B cell (primary cell): ENCODE measurements at regions not wholly inside any gene's neighbourhood (a gene's known extent, or its start where the extent isn't known, plus 50 kb on each side); places are given as distances from the start of the nearest gene placed in this dataset.

Source experiments
- ATAC-seq: fragments of 200-7000 bp; cut with Tn5 transposase; one replicate; pipeline ENCODE4 v1.10.0; 2021; ENCODE audit warnings: low read depth, mild to moderate bottlenecking, moderate number of reproducible peaks, moderate library complexity
- CTCF ChIA-PET: fragments of 350-600 bp; sonication (Branson Sonifier 250); formaldehyde crosslinking; loops from one replicate; lab custom pipeline; 2021; ENCODE audit warnings: antibody characterized with exemption, inconsistent platforms; lab: Charles Lee
- POLR2A ChIA-PET: fragments of 350-600 bp; sonication (Branson Sonifier 250); formaldehyde crosslinking; loops from one replicate; lab custom pipeline; 2021; ENCODE audit warnings: antibody characterized with exemption; lab: Charles Lee
- DNase-seq: peaks from one replicate; pipeline ENCODE4 v3.0.0; 2013
- H2AFZ ChIP-seq: 2 replicates; pipeline ENCODE4 v1.6.1; 2012; ENCODE audit warnings: mild to moderate bottlenecking, low read depth, low read length; ENCODE audit not compliant: insufficient read depth, poor library complexity, severe bottlenecking
- H3K27ac ChIP-seq, 2 donors: 1 replicate in 1 of 2; 2 replicates in 1 of 2; pipeline ENCODE4 v1.5.1; 2012 to 2013; ENCODE audit warnings: low read length in 2 of 2, mild to moderate bottlenecking in 2 of 2, moderate library complexity in 1 of 2
- H3K27me3 ChIP-seq, 4 experiments: fragments of 200-600 bp in 1 of 4; sonication (generic) in 1 of 4; replicated peaks in 1 of 4; 1 replicate in 2 of 4; 2 replicates in 2 of 4; pipeline versions ENCODE4 v1.6.1 to v1.7.0; 2013 to 2016; ENCODE audit warnings: low read length in 3 of 4, mild to moderate bottlenecking in 2 of 4, mixed read lengths in 1 of 4, moderate library complexity in 1 of 4; ENCODE audit not compliant: insufficient read depth in 4 of 4, control insufficient read depth in 3 of 4; ENCODE audit errors: control extremely low read depth in 1 of 4
- H3K36me3 ChIP-seq, 2 experiments: replicated peaks in 1 of 2; 1 replicate in 1 of 2; 2 replicates in 1 of 2; pipeline versions ENCODE4 v1.6.1 to v1.7.1; 2013; ENCODE audit warnings: low read length in 1 of 2; ENCODE audit not compliant: insufficient read depth in 2 of 2, control insufficient read depth in 1 of 2; ENCODE audit errors: control extremely low read depth in 1 of 2, extremely low read depth in 1 of 2
- H3K4me1 ChIP-seq, 2 donors: fragments of 200-600 bp in 1 of 2; sonication (generic) in 1 of 2; 1 replicate in 1 of 2; 2 replicates in 1 of 2; pipeline versions ENCODE4 v1.5.1 to v1.6.1; 2013 to 2017; ENCODE audit warnings: low read length in 2 of 2; ENCODE audit not compliant: control insufficient read depth in 2 of 2, insufficient read depth in 2 of 2
- H3K4me2 ChIP-seq: replicated peaks from 2 replicates; pipeline ENCODE3; 2012; ENCODE audit warnings: mild to moderate bottlenecking, low read depth, low read length; ENCODE audit not compliant: poor library complexity, severe bottlenecking
- H3K4me3 ChIP-seq, 5 experiments: fragments of 200-600 bp in 1 of 5; sonication (generic) in 1 of 5; 1 replicate in 3 of 5; 2 replicates in 2 of 5; pipeline versions ENCODE4 v1.5.1 to v1.7.0; 2011 to 2016; ENCODE audit warnings: low read length in 4 of 5, mild to moderate bottlenecking in 4 of 5, low read depth in 2 of 5, control low read depth in 1 of 5, moderate library complexity in 1 of 5; ENCODE audit not compliant: insufficient read depth in 1 of 5; ENCODE audit errors: control extremely low read depth in 1 of 5, extremely low read depth in 1 of 5
- H3K79me2 ChIP-seq: fragments of 200-600 bp; sonication (generic); one replicate; pipeline ENCODE4 v1.6.0; 2016; ENCODE audit warnings: low read length; ENCODE audit not compliant: control insufficient read depth, insufficient read depth
- H3K9ac ChIP-seq: fragments of 200-600 bp; sonication (generic); 2 replicates; pipeline ENCODE4 v1.6.1; 2017; ENCODE audit warnings: mild to moderate bottlenecking, low read length, moderate library complexity
- H3K9me3 ChIP-seq, 3 donors: one replicate each; pipeline versions ENCODE4 v1.6.1 to v1.7.1; 2013; ENCODE audit warnings: low read length in 2 of 3; ENCODE audit not compliant: control insufficient read depth in 2 of 3, insufficient read depth in 1 of 3; ENCODE audit errors: control extremely low read depth in 1 of 3
- H4K20me1 ChIP-seq: 2 replicates; pipeline ENCODE4 v1.6.0; 2012; ENCODE audit warnings: mild to moderate bottlenecking, low read length; ENCODE audit not compliant: insufficient read depth, control insufficient read depth, poor library complexity, severe bottlenecking
- H3K27ac Mint-ChIP-seq: one replicate; pipeline ENCODE4 v1.8.0; 2021; ENCODE audit warnings: mixed read lengths
- H3K27me3 Mint-ChIP-seq: one replicate; pipeline ENCODE4 v1.8.0; 2021; ENCODE audit warnings: mixed read lengths
- H3K4me1 Mint-ChIP-seq: one replicate; pipeline ENCODE4 v1.8.0; 2021; ENCODE audit warnings: mixed read lengths
- H3K4me3 Mint-ChIP-seq: one replicate; pipeline ENCODE4 v1.8.0; 2021; ENCODE audit warnings: mixed read lengths
- H3K9me3 Mint-ChIP-seq: one replicate; pipeline ENCODE4 v1.8.0; 2022; ENCODE audit warnings: mixed read lengths; ENCODE audit not compliant: insufficient read depth
- EZH2 ChIP-seq: IDR thresholded peaks from 2 replicates; pipeline ENCODE4 v1.6.1; 2012; ENCODE audit warnings: borderline replicate concordance, low read depth, mild to moderate bottlenecking, moderate library complexity, low read length; ENCODE audit not compliant: insufficient read depth, poor library complexity, severe bottlenecking
- WGBS: methylation state at CpG from one replicate; pipeline ENCODE4 v1.1.5; 2013; ENCODE audit warnings: missing lambda C conversion rate; ENCODE audit not compliant: insufficient coverage; 5-methylcytosine and 5-hydroxymethylcytosine counted together
- intact Hi-C: fragments of 100-400 bp; cut with micrococcal nuclease; formaldehyde crosslinking; loops from one replicate; pipeline ENCODE4 v1.10.0; 2022
- TF ChIP-seq, protein P1 (sequence below): fragments of 200-600 bp; IDR thresholded peaks from one replicate; pipeline ENCODE4 v1.8.0; 2022; ENCODE audit warnings: antibody characterized with exemption, mild to moderate bottlenecking

DNA sequence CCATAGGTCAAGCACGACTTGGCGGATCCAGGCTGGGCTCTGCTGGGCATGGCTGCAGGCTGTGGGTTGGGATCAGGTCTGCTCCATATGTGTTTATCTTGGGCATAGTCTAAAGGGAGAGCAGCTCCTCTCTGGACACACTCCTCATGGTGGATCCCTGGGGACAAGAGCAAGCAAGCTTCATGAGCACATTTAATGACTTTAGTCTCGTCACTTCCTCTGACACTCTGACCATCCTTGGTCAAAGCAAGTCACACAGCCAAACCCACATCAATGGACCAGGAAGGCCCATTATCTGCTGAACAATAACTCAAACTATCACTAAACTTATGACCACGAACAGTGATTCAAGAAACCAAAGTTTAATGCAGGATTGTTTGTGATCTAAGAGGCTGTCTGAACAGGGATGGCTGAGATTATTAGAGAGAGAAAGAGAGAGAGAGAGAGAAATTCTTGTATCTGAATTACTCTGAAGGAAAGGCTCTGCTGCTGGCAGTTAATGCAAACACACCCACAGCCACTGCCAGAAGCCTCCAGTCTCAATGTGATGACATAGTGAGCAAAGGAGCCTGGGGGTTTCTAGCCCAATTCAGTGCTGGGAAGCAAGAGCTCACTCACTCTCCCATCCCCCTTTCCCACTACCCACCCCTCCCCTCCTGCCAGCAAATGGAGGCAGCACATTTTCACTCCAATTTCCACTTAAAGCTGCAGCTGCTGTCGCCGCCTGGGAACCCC is 490.2 kb upstream of the SULF2 start:
- 76% methylated on average over 4 of the region's 6 CpGs for WGBS
- no peak overlapping the region for H3K4me3 Mint-ChIP-seq
- H4K20me1 ChIP-seq = no peaks in the 10 kb centered on the region
- no peak overlapping the region for H3K27ac ChIP-seq
- H3K4me3 ChIP-seq = no peak overlapping the region
- no peaks in the 10 kb centered on the region for H3K36me3 ChIP-seq
- DNase-seq (no peak), ATAC-seq (no peak)
- intact Hi-C loops = no loop called here
- H3K4me2 ChIP-seq = no peak overlapping the region
- H3K4me1 ChIP-seq = no peaks in the 10 kb centered on the region
- POLR2A ChIA-PET = no interaction called here
- CTCF ChIA-PET = no interaction called here
- H2AFZ ChIP-seq = no peak overlapping the region
- no peaks in the 10 kb centered on the region for H3K9me3 ChIP-seq
- TF ChIP-seq EZH2 = no peak
- TF ChIP-seq, protein P1, sequence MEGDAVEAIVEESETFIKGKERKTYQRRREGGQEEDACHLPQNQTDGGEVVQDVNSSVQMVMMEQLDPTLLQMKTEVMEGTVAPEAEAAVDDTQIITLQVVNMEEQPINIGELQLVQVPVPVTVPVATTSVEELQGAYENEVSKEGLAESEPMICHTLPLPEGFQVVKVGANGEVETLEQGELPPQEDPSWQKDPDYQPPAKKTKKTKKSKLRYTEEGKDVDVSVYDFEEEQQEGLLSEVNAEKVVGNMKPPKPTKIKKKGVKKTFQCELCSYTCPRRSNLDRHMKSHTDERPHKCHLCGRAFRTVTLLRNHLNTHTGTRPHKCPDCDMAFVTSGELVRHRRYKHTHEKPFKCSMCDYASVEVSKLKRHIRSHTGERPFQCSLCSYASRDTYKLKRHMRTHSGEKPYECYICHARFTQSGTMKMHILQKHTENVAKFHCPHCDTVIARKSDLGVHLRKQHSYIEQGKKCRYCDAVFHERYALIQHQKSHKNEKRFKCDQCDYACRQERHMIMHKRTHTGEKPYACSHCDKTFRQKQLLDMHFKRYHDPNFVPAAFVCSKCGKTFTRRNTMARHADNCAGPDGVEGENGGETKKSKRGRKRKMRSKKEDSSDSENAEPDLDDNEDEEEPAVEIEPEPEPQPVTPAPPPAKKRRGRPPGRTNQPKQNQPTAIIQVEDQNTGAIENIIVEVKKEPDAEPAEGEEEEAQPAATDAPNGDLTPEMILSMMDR = no peak
- no peaks in the 10 kb centered on the region for H3K79me2 ChIP-seq
- no peak overlapping the region for H3K27ac Mint-ChIP-seq
- H3K9ac ChIP-seq = no peak overlapping the region
- peaks cover 2% of the 10 kb centered on the region for H3K9me3 Mint-ChIP-seq
- no peaks in the 10 kb centered on the region for H3K4me1 Mint-ChIP-seq
- peaks cover 20% of the 10 kb centered on the region for H3K27me3 Mint-ChIP-seq
- no peaks in the 10 kb centered on the region for H3K27me3 ChIP-seq

DNA sequence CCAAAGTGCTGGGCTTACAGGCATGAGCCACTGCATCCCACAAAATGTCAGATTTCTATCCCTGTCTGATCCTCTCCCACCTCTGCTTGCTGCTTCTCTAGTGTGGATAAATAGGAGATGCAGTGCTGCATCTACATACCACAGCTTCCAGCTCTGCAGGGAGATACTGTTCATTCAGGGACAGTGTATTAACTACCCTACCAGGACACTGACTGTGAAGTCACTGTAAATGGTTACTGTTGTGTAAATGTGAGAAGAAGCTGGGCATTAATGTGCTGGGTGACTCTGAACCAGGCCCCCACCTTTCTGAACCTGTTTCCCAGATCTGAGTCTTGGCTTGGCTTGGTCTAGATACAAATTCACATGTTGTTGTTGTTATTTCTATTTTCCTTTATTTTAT is 488.6 kb upstream of the SULF2 start:
- Histone ChIP-seq H3K4me2 (no peak overlapping the region), H4K20me1 (no peaks in the 10 kb centered on the region), H3K36me3 (no peaks in the 10 kb centered on the region), H3K9ac (no peak overlapping the region), H3K79me2 (no peaks in the 10 kb centered on the region), H2AFZ (no peak overlapping the region), H3K9me3 (no peaks in the 10 kb centered on the region), H3K27me3 (no peaks in the 10 kb centered on the region), H3K4me1 (no peaks in the 10 kb centered on the region), H3K4me3 (no peak overlapping the region), H3K27ac (no peak overlapping the region)
- TF ChIP-seq, protein P1 = no peak
- no peak for TF ChIP-seq EZH2
- ATAC-seq (no peak), DNase-seq (no peak)
- POLR2A ChIA-PET = no interaction called here
- CTCF ChIA-PET = no interaction called here
- peaks cover 15% of the 10 kb centered on the region for H3K27me3 Mint-ChIP-seq
- H3K4me3 Mint-ChIP-seq = no peak overlapping the region
- H3K4me1 Mint-ChIP-seq = no peaks in the 10 kb centered on the region
- H3K9me3 Mint-ChIP-seq = peaks cover 2% of the 10 kb centered on the region
- H3K27ac Mint-ChIP-seq = no peak overlapping the region
- intact Hi-C loops = no loop called here
